CD1c-positive myeloid dendritic cell (primary cell): ENCODE measurements at regions not wholly inside any gene's neighbourhood (a gene's known extent, or its start where the extent isn't known, plus 50 kb on each side); places are given as distances from the start of the nearest gene placed in this dataset.
"Not testable (repeated sequence)": the region's sequence is repeated elsewhere in the genome, so short reads cannot be mapped to it uniquely, and the experiment has no call there.

Experiments
- DNase-seq: peaks from one replicate; pipeline ENCODE4 v3.0.0-alpha.2; 2016; ENCODE audit errors: extremely low spot score

GRCh38 chr4:64014647-64015046 is 394.6 kb downstream of the TECRL start:
- DNase-seq, result no peak

- no peak for DNase-seq
Measured at GRCh38 chr4:64001229-64001898, 407.9 kb downstream of the TECRL start.

DNA sequence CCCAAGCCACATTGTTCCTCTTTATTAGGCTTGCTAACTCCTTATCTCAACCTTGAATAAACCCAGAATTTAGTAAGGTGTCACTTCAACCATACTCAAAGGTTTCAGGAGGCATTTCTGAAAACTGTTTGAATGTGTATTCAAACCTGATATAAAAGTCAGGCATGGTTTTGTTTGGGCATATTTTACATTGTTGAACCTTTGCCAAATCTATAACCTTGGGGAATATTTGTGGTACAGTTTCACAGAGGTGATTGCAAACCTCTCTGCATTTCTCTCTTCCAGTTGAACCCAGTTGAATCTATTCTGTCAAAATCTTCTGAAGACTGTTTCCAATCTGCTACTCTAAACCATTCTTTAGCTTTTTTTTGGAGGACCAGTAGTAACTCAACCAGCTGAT is 409.0 kb downstream of the TECRL start:
- DNase-seq, result no peak

GRCh38 chr4:63986253-63986652 is 423.0 kb downstream of the TECRL start:
- no peak for DNase-seq

DNA sequence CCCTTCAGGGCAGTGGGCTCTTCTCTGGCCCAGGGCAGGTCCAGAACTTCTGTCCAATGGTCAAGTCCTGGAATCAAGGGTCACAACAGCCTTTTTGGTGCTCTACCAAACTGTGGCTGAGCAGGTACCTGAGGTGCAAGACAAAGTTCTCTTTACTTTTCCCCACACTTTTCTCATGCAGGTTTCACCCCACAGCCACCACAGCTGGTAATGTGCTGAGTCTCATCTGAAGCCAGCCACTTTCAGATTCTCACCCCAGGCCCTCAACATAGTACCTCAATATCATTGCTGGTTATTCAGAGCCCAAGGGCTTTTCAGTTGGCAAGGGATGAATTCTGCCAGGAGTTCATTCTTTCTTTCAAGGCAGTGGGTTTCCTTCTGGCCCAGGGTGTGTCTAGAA is 426.0 kb downstream of the TECRL start:
- DNase-seq, result no peak

GRCh38 chr4:63965875-63966274 is 443.4 kb downstream of the TECRL start:
- no peak for DNase-seq

DNA sequence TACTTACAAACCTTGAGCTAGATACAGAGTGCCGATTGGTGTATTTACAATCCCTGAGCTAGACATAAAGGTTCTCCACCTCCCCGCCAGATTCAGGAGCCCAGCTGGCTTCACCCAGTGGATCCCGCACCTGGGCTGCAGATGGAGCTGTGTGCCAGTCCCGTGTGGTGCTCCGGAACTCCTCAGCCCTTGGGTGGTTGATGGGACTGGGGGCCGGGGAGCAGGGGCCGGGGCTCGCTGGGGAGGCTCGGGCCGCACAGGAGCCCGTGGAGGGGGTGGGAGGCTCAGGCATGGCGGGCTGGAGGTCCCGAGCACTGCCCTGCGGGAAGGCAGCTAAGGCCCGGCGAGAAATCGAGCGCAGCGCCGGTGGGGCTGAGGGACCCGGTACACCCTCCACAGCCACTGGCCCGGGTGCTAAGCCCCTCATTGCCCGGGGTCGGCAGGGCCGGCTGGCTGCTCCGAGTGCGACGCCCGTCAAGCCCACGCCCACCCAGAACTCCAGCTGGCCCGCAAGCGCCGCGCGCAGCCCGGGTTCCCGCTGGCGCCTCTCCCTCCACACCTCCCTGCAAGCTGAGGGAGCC is 466.5 kb downstream of the TECRL start:
- not testable (repeated sequence) for DNase-seq

DNA sequence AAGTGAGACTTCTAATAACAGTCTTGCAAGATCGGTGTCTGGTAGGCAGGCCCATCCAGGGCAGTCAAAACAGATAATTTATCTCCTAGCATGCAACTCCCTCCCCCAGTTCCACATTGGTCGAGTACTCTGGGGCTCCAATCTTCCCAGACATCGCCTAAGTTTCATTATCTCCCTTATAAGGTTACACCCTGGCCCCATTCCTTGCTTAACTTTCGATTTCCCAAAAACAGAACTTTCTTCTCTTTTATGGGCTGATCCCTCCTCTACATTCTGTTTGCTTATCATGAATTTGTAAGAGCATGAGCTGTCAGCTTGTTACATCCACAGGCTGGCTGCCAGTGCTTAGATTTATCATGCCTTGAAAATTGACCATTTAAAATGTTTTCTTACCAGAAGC is 471.3 kb downstream of the TECRL start:
- DNase-seq, result no peak

GRCh38 chr4:63922146-63922545 is 487.1 kb downstream of the TECRL start:
- DNase-seq, result no peak

DNA sequence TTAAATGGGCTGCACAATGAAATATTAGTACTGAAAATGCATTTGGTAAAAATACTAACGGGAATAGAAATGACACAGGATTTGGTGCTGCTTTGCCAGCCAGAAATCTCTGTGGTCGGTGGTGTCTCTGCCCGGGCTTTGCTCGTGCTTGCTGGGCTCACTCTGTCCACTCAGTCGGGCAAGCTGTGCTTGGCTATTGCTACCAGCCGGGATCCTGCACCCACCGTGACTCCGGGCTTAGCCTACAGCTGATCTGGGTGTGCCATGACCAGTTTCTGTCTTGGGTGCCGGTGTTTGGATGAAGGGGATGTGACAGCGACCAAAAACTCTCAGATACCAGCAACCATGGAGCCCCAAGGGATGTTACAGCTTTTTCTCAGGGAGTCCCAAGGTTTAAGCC is 487.7 kb downstream of the TECRL start:
- DNase-seq, result no peak

- no peak for DNase-seq
Measured at GRCh38 chr4:63919636-63920365, 489.4 kb downstream of the TECRL start.

- no peak for DNase-seq
Measured at GRCh38 chr4:63906660-63907183, 502.5 kb downstream of the TECRL start.

GRCh38 chr4:63904201-63904600 is 505.0 kb downstream of the TECRL start:
- no peak for DNase-seq

DNA sequence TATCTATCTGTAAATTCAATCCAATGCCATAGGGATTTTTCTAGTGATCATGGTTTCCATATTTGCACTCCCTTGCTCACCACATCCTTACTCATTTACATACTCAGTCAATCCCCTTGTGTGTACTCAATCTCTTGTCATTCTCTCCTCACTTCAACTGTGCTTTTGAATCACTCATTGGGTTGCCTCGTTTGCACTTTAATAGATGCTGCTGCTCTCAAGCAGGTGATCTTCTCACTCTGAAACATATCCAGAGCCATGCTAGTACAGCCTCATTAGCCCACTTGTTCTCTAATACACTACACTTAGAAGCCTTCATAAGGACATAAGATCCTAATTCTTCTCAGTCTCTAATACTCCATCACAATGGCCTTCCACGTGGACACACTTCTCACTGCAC is 507.9 kb downstream of the TECRL start:
- DNase-seq, result no peak

GRCh38 chr4:63898961-63899360 is 510.3 kb downstream of the TECRL start:
- no peak for DNase-seq

DNA sequence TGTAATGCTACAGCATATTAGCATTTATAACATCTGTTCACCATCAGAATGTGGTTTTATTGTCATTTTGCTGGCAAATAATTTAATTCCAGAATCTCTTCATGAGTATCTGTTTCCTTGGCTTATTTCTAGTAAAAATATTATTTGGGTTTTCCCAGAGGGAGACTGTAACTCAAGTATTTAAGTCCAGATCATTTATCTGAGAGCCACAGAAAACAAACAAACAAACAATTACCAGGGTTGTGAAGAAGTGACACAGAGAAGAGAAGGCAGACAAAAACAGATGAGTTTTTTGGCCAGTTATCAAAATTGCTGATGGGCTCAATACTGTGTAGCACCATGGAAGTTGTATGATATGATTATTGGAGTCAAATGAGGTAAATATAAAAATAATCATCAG is 515.1 kb downstream of the TECRL start:
- DNase-seq, result no peak

GRCh38 chr4:63869370-63869769 is 539.9 kb downstream of the TECRL start:
- DNase-seq, result no peak

- no peak for DNase-seq
Measured at GRCh38 chr4:63851496-63851895, 557.8 kb downstream of the TECRL start.

DNA sequence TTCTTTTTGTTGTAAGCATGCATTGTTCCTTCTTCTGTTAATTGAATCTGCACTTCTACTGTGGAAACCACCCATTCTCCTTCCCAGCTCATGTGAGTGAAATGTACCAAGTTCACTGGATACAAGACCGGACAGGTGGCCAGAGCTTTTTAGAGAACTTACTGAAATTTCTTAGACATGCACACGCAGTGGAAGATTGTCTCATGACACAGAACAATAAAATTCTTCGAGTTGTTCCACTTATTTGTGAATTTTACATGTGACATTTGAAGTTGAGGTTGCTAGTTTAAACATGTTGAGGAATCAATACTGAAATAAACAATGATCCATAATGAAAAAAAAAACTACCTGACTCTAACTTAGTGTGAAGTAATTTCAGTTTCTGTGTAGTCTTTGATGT is 568.0 kb downstream of the TECRL start:
- DNase-seq, result no peak

DNA sequence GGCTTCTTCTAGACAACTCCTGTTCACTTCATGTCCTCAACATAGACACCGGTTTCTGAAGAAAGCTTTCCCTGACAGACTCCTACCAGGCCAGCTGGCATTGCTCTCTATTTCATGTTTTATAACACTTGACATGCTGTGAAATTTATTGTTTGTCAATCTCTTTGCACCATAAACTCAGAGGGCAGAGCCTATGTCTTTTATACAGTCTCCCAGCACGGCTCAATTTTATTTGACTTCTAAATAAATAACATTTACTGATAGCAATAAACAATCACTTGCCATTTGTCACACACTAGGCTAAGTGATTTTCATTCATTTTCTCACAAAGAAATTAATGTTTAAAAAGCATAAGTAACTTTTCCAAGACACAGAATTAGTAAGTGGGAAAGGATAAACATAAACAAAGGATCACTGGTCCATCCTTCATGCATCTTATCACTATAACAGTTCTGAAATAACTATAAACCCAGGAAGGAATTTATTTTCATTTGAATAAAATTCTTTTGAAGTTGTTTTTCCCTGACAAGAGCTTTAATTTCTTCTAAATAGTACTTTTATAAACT is 577.6 kb downstream of the TECRL start:
- DNase-seq, result no peak

GRCh38 chr4:63817196-63817865 is 591.9 kb downstream of the TECRL start:
- DNase-seq, result no peak
